ENCODE measurements at regions not wholly inside any gene's neighbourhood (a gene's known extent, or its start where the extent isn't known, plus 50 kb on each side); places are given as distances from the start of the nearest gene placed in this dataset.

GRCh38 chr6:53437557-53438202 lies 88.9 kb upstream of the ELOVL5 start:
- H2BK120ac ChIP-seq (replicated peaks; ENCODE audit: low read depth, low read length), result no peak overlapping the region
- H3K4ac ChIP-seq (replicated peaks; ENCODE audit: insufficient read length, low read depth, low read length), result no peak overlapping the region
- no peak overlapping the region for H3K14ac ChIP-seq (ENCODE audit: insufficient read length)
- H2BK15ac ChIP-seq (ENCODE audit: low read length), result no peak overlapping the region
- H2BK12ac ChIP-seq (ENCODE audit: low read depth, low read length), result no peak overlapping the region
- no peaks in the 10 kb centered on the region for H3K27me3 ChIP-seq (replicated peaks in 1 of 4; ENCODE audit: control insufficient read depth in 3 of 4, extremely low read depth in 1 of 4, insufficient read depth in 3 of 4, low read length in 3 of 4)
- CTCF ChIA-PET (ENCODE audit: partially characterized antibody), result interaction anchor here (0.6 to 3.9 kb wide), 26 partner anchors 9 to 372 kb away, joined by 3 to 34 read pairs (median 4); partner anchors contain the start of gene FBXO9
- no peaks in the 10 kb centered on the region for H4K20me1 ChIP-seq (replicated peaks in 1 of 2; ENCODE audit: control insufficient read depth in 1 of 2, insufficient read depth in 2 of 2, low read length in 2 of 2)
- no peaks in the 10 kb centered on the region; a peak in 1 of 7 replicates for H3K4me1 ChIP-seq (replicated peaks in 1 of 4; ENCODE audit: control insufficient read depth in 3 of 4, insufficient read depth in 4 of 4, low read length in 3 of 4)
- no peak overlapping the region for H2BK5ac ChIP-seq (ENCODE audit: low read depth, low read length)
- H3K9ac ChIP-seq (replicated peaks in 1 of 4; ENCODE audit: extremely low read depth in 1 of 4, low read depth in 3 of 4, low read length in 3 of 4), result no peak overlapping the region
- no peaks in the 10 kb centered on the region for H3K9me3 ChIP-seq (ENCODE audit: insufficient read depth in 2 of 2, low read depth in 1 of 2, low read length in 1 of 2)
- no peak overlapping the region for H4K91ac ChIP-seq (replicated peaks; ENCODE audit: insufficient read length, low read length)
- no peaks in the 10 kb centered on the region for H3K23me2 ChIP-seq (ENCODE audit: low read depth, low read length)
- H3K4me2 ChIP-seq (ENCODE audit: insufficient read depth in 1 of 2, low read depth in 2 of 2, low read length in 2 of 2), result no peak overlapping the region
- DNase-seq (ENCODE audit: low read depth in 1 of 2, low spot score in 2 of 2) (no peak), FAIRE-seq (peak; percentile 95)
- H3K23ac ChIP-seq (ENCODE audit: insufficient read length), result no peak overlapping the region
- H4K8ac ChIP-seq (ENCODE audit: extremely low read depth, insufficient read depth, low read length), result no peak overlapping the region
- H2BK20ac ChIP-seq (ENCODE audit: low read length), result no peak overlapping the region
- H2AFZ ChIP-seq (ENCODE audit: low read length), result peak overlapping the region; percentile 85
- H4K5ac ChIP-seq (ENCODE audit: insufficient read length, low read depth, low read length), result no peak overlapping the region
- no peaks in the 10 kb centered on the region for H3K79me2 ChIP-seq (ENCODE audit: control insufficient read depth in 1 of 2, insufficient read depth in 2 of 2, low read length in 2 of 2)
- H3K4me3 ChIP-seq (ENCODE audit: extremely low read depth in 1 of 4, insufficient read depth in 2 of 4, low read depth in 3 of 4, low read length in 4 of 4), result no peak overlapping the region
- no peak overlapping the region for H3K56ac ChIP-seq (replicated peaks; ENCODE audit: insufficient read length, low read depth, low read length)
- WGBS, 2 experiments (ENCODE audit: extremely low coverage in 1 of 2, insufficient coverage in 1 of 2, insufficient read length in 1 of 2, insufficient replicate concordance in 2 of 2, low coverage in 1 of 2, low lambda C conversion rate in 2 of 2, missing lambda C conversion rate in 1 of 2), result 54% methylated on average over 5 of the region's 5 CpGs; no CpG with 5 or more reads in 1 of the 2 experiments
- H3K36me3 ChIP-seq (ENCODE audit: control insufficient read depth in 2 of 4, insufficient read depth in 4 of 4, low read length in 3 of 4), result no peaks in the 10 kb centered on the region
- no peak overlapping the region for H3K18ac ChIP-seq (ENCODE audit: extremely low read depth, low read length)
- no peak for TF ChIP-seq BCL11A (IDR thresholded peaks at IDR 0.05; ENCODE audit: low read depth in 2 of 2, low read length in 2 of 2)
- peak; percentile 39; the same call in 1 of the 2 replicates for TF ChIP-seq CEBPB (IDR thresholded peaks at IDR 0.05; ENCODE audit: low read depth, low read length)
- peak; percentile 71; the same call in 1 of the 2 replicates for TF ChIP-seq YY1 (IDR thresholded peaks at IDR 0.05; ENCODE audit: low read depth, low read length)
- TF ChIP-seq JUND (IDR thresholded peaks at IDR 0.05; ENCODE audit: low read length), result 0 out of 2 replicates have a peak, but pooled peaks have one; percentile 32
- peak; percentile 70 for TF ChIP-seq MAFK (IDR thresholded peaks at IDR 0.05; ENCODE audit: low read depth, low read length)
- peak in 2 of 3 experiments; percentile 75 to 84; a peak in 3 of 4 replicates for TF ChIP-seq CTCF (IDR thresholded peaks at IDR 0.05; ENCODE audit: control extremely low read depth in 1 of 3, insufficient read depth in 1 of 3, low read depth in 1 of 3, low read length in 3 of 3)
- TF ChIP-seq BACH1 (IDR thresholded peaks at IDR 0.05; ENCODE audit: low read length), result peak; percentile 93
- no peak for TF ChIP-seq FOSL1 (IDR thresholded peaks at IDR 0.05; ENCODE audit: insufficient read depth, low read depth, low read length)
- peak; percentile 81 to 83 for TF ChIP-seq RAD21 (IDR thresholded peaks at IDR 0.05 in 1 of 2, conservative IDR thresholded peaks at IDR 0.05 in 1 of 2; ENCODE audit: low read depth in 2 of 2, low read length in 2 of 2)
- no peak overlapping the region for H3K27ac ChIP-seq (ENCODE audit: low read depth, low read length)
- POLR2A ChIA-PET (ENCODE audit: partially characterized antibody), result no interaction called here
- H2AK5ac ChIP-seq (ENCODE audit: low read depth, low read length), result no peak overlapping the region
- no peaks in the 10 kb centered on the region for H3K79me1 ChIP-seq (ENCODE audit: low read depth, low read length)

All from H1 (cell line).